ENCODE measurements at regions not wholly inside any gene's neighbourhood (a gene's known extent, or its start where the extent isn't known, plus 50 kb on each side); places are given as distances from the start of the nearest gene placed in this dataset.
"Not testable (repeated sequence)": the region's sequence is repeated elsewhere in the genome, so short reads cannot be mapped to it uniquely, and the experiment has no call there.

DNA sequence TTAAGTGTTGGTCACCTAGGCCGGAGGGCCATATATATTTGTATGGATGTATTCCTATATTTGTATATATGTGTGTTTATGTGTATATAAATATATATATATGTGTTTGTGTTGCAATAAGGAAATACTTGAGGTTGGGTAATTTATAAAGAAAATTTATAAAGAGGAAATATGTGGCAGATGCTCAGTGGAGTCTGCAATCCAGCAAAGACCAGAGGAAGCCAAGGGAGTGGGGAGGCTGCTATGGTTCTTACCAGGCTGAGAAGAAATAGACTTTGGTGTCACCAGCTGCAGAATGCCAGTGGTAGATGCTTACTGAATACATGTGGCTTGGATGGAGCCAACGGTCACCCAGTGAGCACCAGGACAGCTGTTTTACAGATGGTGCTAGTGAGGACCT is 97.4 kb upstream of the ELOVL5 start:
- DNase-seq (ENCODE audit: low spot score): no peak
- ATAC-seq: no peak

DNA sequence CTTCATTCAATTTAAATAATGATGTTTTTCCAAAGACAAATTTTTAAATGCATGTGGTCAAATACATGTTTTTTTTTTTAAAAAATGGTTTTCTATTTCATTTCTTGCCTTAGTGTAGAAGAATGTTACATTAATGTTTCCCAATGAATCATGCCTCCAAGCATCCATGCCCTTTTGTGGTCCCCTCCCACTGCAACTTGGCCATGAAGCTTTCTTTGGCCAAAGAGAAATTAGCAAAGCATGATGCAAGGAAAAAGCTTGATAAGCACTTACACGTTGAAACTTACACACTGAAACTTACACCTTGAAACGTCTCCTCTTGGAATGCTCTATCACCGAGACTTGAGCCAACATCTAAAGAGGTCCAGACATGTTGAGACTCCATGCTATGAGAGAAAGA is 93.0 kb upstream of the ELOVL5 start:
- ATAC-seq (no peak), DNase-seq (ENCODE audit: low spot score) (no peak)

DNA sequence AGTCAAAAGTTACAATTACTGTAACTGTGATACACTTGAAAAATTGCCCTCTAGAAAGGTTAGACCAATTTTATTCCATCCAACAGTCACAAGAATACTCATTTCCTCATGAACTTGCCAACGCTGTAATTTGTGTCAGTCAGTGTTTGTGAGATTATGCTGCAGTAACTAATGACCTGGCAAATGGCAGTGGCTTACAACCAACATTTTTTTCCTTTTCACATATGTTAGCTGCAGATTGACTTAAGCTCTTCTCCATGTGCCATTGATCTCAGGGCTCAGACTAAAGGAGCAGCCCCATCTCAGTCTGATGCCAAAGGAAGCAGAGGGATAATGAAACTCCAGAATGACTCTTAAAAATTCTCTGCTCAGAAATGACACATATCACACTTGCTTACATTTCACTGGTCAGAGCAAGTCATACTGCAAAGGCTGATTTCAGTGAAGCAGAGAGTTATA is 92.3 kb upstream of the ELOVL5 start:
- DNase-seq (ENCODE audit: low spot score) (no peak), ATAC-seq (no peak)

DNA sequence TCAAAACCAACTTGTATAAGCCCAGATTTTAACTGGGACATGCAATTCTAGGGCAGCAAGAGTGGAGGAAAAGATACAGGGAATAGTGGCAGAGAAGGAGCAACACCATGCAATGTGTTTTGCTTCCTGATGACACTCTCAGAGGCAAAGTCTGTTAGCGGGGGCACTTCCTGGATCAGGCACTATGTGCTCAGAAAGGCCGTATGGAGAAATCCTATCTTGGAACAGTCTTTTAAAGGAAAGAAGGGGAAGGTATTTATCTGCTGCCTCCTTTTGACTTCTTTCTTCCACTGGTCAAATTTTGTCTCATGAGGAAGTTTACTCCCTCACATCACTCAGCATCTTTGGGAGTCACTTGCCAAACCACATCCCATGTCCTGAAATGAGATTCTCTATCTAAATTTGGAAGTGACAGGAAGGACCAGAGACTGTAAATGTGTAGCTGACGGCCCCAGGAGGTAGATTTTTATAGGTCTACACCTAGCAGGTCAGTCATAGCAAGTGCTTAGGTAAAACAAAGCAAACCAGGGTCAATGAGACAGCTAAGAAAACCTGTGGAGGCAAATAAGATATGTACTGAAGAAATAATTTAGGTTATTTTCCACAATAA is 91.7 kb upstream of the ELOVL5 start:
- DNase-seq (ENCODE audit: low spot score) (no peak), ATAC-seq (peak; percentile 36)

DNA sequence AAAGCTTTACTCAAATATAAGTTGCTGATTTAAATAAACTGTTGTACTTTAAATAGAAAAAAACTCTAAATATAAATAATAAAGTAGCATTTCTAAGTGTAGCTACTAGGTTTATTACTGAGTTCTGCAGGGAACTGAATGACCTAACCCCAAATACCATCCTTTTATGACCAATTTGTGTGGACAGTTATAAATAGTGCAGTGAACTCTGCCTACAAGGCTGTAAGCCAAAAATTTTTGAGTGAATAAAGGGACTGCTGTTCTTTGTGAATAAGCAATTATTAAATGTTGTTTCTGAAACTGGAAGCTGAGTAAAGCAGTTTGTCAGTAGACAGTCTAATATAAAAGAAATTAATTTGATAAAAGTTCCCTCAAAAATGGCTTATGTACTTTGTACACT is 90.8 kb upstream of the ELOVL5 start:
- ATAC-seq (peak; percentile 68), DNase-seq (ENCODE audit: low spot score) (no peak)

DNA sequence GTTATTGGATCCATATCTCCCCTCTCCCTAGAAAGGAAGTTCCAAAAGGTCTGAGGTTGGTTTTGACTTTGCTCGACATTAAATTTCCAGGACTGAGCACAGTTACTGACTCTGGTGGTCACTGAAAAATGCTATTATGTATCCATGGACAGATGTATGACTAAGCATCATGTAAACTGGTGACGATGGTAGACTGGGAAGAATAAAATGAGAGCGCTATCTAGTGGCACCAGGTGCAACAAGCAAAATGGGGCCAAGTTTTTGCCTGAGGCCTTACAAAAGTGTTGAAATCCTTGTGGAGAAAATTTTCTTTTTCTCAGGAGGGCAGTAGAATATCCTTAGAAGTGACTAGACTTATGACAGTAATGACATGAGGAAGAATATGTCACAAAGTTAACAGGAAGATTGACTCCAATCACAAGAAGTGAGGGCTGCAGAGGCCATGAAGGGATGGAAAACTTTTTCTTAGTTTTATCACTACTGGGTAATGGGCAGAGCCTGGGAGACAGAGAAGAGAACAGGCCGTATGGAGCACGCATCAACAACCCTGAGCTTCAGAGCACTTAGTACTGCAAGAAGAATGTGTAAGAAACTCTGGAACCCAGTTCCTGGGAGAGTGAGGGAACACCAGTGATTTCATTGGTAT is 88.9 kb upstream of the ELOVL5 start:
- DNase-seq (ENCODE audit: low spot score) (no peak), ATAC-seq (peak; percentile 75)

DNA sequence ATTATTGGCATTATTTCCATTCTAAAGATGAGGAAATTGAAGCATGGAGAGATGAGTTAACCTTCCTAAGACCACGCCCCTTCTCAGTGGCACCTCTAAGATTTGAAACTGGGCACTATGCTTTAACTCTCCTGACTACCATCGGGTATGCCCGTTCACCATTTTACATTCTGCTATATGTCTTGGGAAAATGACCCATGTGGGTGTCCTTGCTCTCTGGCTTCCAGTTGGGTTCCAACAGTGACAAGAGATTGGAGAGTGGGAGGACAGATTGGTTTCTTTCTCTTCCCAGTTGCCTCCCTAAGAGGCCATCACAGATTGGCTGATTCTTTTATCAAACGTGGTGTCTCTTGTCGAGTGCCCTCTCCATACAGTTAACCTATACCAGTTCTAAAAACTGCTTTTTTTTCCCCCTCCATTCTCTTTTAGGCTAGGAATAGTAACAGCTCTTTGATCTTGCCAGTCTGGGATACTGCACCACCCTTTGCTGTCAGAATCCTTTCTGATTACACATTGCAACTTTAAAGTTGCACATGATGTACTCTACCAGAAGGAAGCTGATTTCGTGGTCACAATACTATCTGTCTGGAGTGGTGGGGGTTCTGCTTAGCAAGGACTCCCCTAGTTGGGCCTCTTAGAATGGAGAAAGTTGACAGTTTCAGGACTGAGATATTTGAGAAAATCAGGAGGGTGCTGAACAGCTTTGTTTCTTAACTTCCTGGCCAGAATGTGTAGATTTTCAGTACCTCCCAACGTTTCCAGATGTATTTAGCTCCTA is 88.0 kb upstream of the ELOVL5 start:
- ATAC-seq: no peak
- DNase-seq (ENCODE audit: low spot score): no peak

DNA sequence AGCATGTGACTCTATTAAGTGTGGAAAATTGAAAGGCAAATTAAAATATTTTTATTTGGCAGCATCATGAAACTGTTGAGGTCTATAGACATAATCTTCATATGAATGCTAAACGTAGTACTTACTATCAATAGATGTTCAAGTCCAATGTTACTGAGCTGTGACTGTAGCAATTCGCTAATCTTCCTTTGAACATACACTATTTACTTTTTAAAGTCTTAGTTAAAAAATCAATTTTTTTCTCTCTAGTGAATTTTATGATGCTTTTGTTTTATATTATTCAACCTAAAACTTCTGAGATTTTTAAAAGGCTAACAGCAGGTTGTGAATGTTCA is 85.2 kb upstream of the ELOVL5 start:
- no peak for ATAC-seq
- DNase-seq (ENCODE audit: low spot score): no peak

DNA sequence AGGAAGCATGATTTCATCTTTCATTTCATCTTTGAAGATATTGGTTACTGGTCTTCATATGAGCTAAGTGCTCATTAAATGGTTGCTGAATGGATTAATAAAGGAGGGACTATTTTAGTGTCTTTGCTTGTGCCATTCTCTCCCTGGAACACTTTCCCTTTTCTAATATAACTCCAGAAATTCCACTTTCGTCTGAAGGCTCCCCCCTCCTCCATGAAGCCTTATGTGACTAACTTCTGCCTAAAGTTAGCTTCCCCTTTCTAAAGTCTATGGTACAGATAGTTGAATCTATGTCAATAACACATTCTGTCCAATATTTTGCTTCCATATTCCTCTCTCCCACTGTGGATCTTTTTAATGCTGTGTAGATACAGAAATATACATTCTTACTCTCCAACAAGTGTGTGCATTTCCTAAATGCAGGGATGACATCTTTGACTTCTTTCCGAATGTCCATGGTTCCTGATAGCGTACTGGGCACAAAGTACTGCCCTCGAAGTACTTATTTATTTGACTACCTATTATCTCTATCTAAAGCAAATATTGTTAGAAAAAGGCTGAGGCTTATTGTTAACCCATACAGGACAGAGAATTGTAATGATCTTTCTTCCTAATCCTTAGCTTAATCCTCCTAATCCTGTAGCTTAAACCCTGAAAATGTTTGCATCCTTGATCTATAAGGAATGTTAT is 84.7 kb upstream of the ELOVL5 start:
- peak; percentile 62 for ATAC-seq

DNA sequence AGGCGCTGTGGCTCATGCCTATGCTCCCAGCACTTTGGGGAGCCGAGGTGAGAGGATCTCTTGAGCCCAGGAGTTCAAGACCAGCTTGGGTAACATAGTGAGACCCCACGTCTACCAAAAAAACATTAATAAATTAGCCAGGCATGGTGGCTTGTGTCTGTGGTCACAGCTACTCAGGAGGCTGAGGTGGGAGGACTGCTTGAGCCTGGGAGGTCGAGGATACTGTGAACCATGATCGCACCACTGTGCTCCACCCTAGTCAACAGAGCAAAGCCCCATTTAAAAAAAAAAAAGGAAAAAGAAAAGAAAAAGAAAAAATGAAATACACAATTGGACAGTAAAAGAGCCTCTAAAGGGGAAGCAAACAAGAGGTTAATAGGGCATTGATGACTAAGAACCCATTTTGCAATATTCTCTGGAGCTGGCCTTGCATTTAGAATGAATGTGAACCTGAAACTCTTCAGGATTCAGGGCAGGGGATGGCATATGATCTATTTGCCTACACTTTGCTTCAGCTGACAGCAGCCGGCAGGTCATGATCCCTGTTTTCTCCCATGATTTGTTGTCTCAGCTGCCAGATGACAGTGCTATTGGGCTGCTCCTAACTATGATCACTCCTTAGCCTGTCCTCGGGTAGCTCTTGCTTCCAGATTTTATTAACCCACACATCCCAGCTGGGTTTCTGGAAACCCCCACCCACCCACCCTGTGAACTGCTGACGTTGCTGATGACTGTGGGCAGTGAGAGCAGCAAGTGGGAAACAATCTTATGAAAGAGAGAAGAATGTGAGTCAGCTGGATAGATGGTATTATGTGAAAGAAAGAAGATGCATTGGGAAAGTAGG is 83.8 kb upstream of the ELOVL5 start:
- DNase-seq (ENCODE audit: low spot score) (peak; percentile 85), ATAC-seq (peak; percentile 88)

More for the DNA sequence above, 84.7 kb upstream of the ELOVL5 start:
- DNase-seq (ENCODE audit: low spot score): no peak

DNA sequence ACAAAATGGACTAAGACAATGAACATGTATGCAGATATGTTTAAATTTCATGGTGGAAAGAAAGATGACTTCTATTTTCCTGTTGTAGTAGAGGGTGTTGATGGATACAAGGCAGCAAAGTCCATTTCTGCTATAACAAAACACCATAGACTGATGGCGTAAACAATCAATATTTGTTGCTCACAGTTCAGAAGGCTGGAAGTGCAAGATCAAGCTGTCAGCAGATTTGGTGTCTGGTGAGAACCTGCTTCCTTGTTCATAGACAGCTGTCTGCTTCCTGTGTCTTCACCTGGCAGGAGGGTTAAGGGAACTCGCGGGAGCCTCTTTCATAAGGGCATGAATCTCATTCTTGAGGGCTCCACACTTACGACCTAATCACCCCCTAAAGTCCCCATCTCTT is 83.0 kb upstream of the ELOVL5 start:
- ATAC-seq: peak; percentile 28
- no peak for DNase-seq (ENCODE audit: low spot score)

DNA sequence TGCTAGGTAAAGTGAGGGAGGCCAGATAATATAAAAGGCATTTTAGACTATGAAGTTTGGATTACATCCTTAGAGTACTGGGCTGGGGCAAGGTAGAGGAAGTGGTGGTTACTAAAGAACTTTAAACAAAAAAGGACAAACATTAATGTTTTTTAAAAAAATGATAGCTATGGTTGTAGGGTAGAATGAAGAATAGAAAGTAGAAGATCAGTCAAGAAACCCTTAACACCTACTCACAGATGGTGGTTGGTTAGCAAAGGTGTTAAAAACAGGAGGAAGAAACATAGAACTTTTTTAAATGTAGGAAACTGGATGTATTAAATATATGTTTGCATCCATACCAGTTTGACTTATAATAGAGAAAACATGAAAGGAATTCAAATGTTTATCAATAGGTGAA is 80.7 kb upstream of the ELOVL5 start:
- ATAC-seq: no peak
- DNase-seq (ENCODE audit: low spot score): no peak

DNA sequence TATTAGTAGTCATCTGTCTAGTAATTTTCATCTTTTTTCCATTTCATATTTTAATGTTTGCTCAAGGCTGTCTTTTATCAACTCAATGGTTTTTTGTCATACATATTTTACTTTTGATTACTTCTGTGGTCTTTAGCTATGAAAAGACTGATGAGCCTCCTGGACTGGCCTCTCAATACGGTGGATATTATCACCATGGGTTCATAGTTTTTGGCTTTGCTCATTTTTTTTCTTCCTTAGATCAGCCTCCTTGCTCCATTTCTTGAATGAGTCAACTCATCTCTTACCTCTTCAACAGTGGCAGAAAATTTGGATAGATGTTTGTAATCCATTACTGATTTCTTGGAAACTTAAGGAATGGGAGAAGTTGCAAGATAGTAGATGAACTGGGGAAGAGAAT is 80.1 kb upstream of the ELOVL5 start:
- ATAC-seq (no peak), DNase-seq (ENCODE audit: low spot score) (no peak)

DNA sequence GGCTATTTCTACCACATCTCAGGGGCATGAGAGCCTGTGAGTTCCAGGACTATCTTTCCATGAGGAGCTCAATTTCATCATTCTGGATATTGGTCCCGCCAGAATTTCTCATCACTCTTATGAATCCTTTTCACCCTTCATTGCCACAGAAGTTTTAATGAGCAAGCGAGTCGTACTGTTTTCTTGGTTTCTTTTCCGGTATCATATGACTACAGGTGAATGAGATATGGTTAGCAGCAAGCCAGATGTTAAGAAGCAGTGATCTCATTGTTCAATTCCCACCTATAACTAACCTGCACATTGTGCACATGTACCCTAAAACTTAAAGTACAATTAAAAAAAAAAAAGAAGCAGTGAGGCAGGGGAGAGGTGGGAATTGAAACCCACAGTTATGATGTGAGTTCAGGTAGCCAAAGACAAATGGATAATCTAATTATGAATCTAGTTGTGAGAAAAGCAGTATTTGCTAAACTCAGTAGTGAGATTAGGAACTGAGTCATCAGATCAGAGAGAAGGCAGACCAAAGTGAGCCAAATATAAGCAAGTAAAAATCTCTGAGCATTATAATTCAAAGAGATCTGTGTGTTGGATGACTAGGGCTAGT is 78.0 kb upstream of the ELOVL5 start:
- ATAC-seq: peak; percentile 62
- no peak for DNase-seq (ENCODE audit: low spot score)

DNA sequence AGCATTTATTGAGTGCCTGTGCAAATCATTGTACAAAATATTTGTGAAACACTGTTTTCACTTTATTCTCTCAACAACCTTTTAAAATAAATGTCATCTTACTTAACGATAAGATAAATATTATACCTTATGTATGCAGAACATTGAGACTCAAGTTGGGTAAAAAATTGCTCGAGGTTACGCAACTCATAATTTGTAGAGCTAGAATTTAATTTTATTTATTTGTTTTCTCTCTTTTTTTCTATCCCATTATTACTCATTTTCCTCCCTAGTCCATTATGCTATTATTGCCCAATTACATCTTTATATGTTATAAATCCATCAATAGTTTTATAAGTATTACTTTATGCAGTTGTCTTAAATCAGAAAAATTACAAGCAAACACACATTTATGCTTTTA is 77.4 kb upstream of the ELOVL5 start:
- DNase-seq (ENCODE audit: low spot score) (no peak), ATAC-seq (no peak)

DNA sequence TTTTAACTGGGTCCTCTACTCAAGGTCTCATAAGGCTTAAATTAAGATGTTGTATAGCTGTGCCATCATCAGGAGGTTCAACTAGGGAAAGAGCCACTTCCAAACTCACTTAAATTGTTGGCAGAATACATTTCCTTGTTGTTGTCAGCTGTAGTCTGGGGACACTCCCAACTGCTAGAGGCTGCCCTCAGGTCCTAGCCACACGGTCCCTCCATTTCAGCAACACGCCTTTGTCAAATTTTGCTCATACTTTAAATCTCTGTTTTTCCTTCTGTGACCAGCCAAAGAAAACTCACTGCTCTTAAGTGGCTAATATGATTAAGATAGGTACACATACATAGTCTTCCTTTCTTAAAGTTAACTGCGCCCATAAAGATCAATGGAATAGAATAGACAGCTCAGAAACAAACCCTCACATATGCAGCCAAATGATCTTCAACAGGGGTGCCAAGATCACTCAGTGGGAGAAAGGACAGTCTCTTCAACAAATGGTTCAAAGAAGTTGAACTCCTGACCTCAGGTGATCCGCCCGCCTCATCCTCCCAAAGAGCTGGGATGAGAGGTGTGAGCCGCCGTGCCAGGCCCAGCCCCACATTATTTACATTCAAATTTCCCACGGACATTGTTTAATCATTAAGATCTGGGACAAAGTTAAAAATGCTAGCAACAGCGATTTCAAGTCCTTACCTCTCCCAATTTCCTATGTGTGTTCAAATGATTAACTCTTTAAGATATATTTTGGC is 76.4 kb upstream of the ELOVL5 start:
- ATAC-seq: peak; percentile 90
- DNase-seq (ENCODE audit: low spot score): peak; percentile 70

DNA sequence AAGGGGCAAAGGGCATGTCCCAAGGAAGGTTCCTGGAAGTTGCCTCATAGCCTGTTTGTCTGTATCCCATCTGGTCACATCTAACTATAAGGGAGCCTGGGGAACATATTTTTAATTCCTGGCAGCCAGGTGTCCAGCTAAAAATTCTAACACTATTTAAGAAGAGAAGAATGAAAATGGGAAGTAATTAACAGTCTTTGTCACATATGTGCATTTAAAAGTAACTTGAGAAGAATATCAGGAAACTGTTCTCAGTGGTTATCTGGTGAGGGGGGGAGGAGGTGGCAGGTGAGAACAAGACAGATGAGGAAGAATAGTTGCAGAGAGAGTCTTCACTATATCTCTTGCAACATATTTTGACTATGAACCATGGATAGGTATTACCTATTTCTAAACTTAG is 75.5 kb upstream of the ELOVL5 start:
- DNase-seq (ENCODE audit: low spot score): no peak
- ATAC-seq: no peak

DNA sequence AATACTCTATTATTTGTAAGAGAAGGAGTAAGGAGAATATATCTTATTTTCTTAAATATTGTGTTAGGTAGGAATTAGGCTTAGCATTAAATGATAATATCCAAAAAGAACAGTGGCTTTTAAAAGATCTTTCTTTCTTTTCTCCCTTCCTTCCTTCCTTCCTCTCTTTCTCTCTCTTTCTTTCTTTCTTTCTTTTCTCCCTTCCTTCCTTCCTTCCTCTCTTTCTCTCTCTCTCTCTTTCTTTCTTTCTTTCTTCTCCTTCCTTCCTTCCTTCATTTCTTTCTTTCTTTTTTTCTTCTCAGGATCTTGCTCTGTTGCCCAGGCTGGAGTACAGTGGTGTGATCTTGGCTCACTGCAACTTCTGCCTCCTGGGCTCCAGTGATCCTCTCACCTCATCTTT is 74.8 kb upstream of the ELOVL5 start:
- DNase-seq (ENCODE audit: low spot score); ATAC-seq: not testable (repeated sequence)

DNA sequence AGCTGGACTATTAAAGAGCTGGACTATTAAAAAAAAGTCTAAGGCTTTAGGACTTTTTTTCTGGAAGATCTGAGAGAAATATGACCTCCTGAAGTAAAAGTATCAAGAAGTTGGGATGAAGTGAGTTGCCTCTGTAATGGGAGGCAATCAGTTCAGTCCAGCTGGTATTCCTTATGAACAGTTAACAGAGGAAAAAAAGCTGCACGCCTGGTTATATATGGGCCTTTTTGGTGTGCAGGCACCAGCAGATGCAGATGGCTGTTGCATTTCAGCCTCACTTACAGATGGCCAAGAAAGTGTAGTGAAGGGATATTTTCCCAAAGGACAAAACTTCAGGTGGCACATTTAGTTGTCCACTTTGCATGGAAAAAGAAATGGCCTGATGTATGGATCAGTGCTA is 70.3 kb upstream of the ELOVL5 start:
- ATAC-seq: no peak
- no peak for DNase-seq (ENCODE audit: low spot score)

DNA sequence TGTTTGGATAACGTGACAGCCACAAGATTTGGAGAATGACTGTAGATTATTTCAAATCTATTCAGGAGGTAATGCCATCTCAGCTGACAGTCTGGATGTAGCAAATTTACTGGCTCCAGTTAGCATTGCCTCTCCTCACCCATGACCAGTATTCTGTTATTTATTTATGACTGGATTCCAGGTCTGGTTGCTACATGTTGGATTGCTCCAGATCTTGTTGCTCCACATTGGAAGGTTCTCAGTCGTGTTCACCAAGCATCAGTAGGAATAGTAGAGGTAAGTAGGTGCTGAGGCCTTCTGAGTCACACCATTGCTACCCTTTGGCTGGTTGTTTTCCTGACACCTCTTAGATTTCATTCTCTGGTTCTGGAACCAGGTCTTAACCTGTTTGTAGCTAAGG is 69.5 kb upstream of the ELOVL5 start:
- peak; percentile 92 for ATAC-seq
- no peak for DNase-seq (ENCODE audit: low spot score)
